Glutamatergic neuron (in vitro differentiated cells): ENCODE measurements at regions not wholly inside any gene's neighbourhood (a gene's known extent, or its start where the extent isn't known, plus 50 kb on each side); places are given as distances from the start of the nearest gene placed in this dataset.

ENCODE experiments used
- DNase-seq: peaks from one replicate; pipeline ENCODE4 v3.0.0; 2022
- H3K27ac Mint-ChIP-seq: one replicate; pipeline ENCODE4 v1.8.0; 2020; ENCODE audit warnings: mild to moderate bottlenecking, mixed read lengths, inconsistent platforms; ENCODE audit not compliant: unreplicated experiment
- H3K27me3 Mint-ChIP-seq: one replicate; pipeline ENCODE4 v1.8.0; 2020; ENCODE audit warnings: mild to moderate bottlenecking, moderate library complexity, mixed read lengths, inconsistent platforms; ENCODE audit not compliant: unreplicated experiment
- H3K36me3 Mint-ChIP-seq: one replicate; pipeline ENCODE4 v1.8.0; 2020; ENCODE audit warnings: mild to moderate bottlenecking, mixed read lengths, inconsistent platforms; ENCODE audit not compliant: unreplicated experiment
- H3K4me1 Mint-ChIP-seq: one replicate; pipeline ENCODE4 v1.8.0; 2020; ENCODE audit warnings: mild to moderate bottlenecking, low read depth, mixed read lengths, inconsistent platforms; ENCODE audit not compliant: unreplicated experiment
- H3K4me3 Mint-ChIP-seq: one replicate; pipeline ENCODE4 v1.8.0; 2020; ENCODE audit warnings: mild to moderate bottlenecking, mixed read lengths, inconsistent platforms; ENCODE audit not compliant: unreplicated experiment
- H3K9me3 Mint-ChIP-seq: one replicate; pipeline ENCODE4 v1.8.0; 2020; ENCODE audit warnings: mild to moderate bottlenecking, moderate library complexity, mixed read lengths, inconsistent platforms; ENCODE audit not compliant: unreplicated experiment
- TF ChIP-seq, protein P1 (sequence below): fragments of 200-600 bp; sonication (generic); IDR thresholded peaks from one replicate; pipeline ENCODE4 v1.5.0; 2021; ENCODE audit not compliant: partially characterized antibody, unreplicated experiment

DNA sequence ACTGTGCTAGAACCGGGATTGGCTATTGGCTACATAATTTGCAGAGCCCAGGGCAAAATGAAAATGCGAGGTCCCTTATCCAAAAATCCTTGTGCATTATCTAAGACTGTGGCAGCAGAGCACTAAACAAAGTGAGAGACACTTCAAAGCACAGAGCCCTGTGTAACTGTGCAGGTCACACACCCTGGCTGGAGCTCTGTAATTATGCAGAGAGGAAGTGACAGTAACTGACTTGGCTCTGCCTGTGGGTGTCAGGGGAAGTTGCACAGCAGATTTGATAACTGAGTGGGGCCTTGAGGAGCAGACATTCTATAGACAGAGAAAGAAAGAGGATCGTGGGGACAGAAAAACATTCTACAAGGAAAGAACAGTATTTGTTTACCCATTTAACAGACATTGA lies 173.5 kb upstream of the FMR1 start:
- TF ChIP-seq, protein P1, sequence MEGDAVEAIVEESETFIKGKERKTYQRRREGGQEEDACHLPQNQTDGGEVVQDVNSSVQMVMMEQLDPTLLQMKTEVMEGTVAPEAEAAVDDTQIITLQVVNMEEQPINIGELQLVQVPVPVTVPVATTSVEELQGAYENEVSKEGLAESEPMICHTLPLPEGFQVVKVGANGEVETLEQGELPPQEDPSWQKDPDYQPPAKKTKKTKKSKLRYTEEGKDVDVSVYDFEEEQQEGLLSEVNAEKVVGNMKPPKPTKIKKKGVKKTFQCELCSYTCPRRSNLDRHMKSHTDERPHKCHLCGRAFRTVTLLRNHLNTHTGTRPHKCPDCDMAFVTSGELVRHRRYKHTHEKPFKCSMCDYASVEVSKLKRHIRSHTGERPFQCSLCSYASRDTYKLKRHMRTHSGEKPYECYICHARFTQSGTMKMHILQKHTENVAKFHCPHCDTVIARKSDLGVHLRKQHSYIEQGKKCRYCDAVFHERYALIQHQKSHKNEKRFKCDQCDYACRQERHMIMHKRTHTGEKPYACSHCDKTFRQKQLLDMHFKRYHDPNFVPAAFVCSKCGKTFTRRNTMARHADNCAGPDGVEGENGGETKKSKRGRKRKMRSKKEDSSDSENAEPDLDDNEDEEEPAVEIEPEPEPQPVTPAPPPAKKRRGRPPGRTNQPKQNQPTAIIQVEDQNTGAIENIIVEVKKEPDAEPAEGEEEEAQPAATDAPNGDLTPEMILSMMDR = no peak
- Mint-ChIP-seq H3K4me1 (no peaks in the 10 kb centered on the region), H3K9me3 (peaks cover 1% of the 10 kb centered on the region), H3K36me3 (no peaks in the 10 kb centered on the region), H3K27me3 (no peaks in the 10 kb centered on the region), H3K27ac (no peak overlapping the region), H3K4me3 (no peak overlapping the region)
- DNase-seq = no peak

DNA sequence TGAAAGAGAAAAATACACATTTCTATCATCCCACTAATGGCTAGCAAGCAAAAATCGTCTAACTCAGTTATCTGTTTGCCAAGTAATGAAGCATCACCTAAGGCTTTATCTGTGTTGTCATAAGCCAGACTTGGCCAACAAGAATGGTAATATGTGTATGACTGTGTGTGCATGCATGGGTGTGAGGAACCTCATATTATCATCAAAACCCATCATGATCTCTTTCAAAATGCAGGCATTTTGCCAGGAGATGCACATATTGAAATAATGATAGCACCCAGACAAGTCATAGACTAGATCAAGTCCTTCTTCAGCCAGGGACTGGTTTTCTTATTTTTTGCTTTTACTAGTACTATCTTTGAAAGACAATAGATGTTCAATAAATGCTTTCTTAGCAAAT lies 172.5 kb upstream of the FMR1 start:
- TF ChIP-seq, protein P1 = no peak
- Mint-ChIP-seq H3K27ac (no peak overlapping the region), H3K9me3 (peaks cover 1% of the 10 kb centered on the region), H3K4me1 (no peaks in the 10 kb centered on the region), H3K27me3 (no peaks in the 10 kb centered on the region), H3K36me3 (no peaks in the 10 kb centered on the region), H3K4me3 (no peak overlapping the region)
- DNase-seq = no peak

DNA sequence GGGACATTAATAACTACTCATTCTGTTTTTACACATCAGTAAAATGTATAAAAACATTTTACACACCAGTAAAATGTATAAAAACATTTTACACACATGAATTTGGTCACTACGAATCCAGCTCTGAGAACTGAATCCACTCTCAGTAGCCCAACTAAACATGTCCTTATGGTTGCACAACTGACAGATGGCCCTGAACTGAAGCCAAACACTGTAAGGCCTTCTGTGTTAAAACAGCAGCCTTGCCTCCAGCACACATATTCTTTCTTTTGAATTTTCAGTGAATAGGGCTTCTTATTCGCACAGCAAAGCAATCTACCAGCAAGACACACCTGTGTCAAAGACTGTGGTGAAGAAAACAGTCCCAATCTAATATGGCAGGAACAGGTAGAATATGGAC lies 169.9 kb upstream of the FMR1 start:
- TF ChIP-seq, protein P1 = no peak

DNA sequence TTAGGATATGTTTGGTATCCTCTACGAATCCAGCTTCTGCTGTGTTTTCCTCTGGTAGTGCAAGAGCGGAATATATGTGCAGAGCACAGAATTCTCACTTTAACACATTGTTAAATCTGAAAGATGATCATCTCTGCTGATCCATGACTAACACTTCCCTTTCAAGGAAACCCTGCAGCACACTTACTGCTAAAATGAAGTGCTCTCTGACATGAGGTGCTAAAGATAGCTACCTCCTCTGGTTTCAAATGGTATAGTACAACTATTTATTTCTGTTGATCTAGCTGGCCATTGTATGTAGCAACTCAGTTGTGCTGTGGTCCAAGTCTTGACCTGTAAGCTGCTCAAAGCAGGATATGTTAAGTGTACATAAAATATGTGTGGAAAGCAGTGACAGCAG lies 162.4 kb upstream of the FMR1 start:
- Mint-ChIP-seq H3K27ac (no peak overlapping the region), H3K4me3 (no peak overlapping the region), H3K9me3 (no peaks in the 10 kb centered on the region), H3K36me3 (no peaks in the 10 kb centered on the region), H3K27me3 (no peaks in the 10 kb centered on the region), H3K4me1 (no peaks in the 10 kb centered on the region)
- DNase-seq = no peak
- TF ChIP-seq, protein P1 = no peak

More for the DNA sequence above, 169.9 kb upstream of the FMR1 start:
- peaks cover 1% of the 10 kb centered on the region for H3K9me3 Mint-ChIP-seq
- H3K4me3 Mint-ChIP-seq = no peak overlapping the region
- H3K4me1 Mint-ChIP-seq = no peaks in the 10 kb centered on the region
- no peaks in the 10 kb centered on the region for H3K27me3 Mint-ChIP-seq
- H3K27ac Mint-ChIP-seq = no peak overlapping the region
- no peaks in the 10 kb centered on the region for H3K36me3 Mint-ChIP-seq
- no peak for DNase-seq

DNA sequence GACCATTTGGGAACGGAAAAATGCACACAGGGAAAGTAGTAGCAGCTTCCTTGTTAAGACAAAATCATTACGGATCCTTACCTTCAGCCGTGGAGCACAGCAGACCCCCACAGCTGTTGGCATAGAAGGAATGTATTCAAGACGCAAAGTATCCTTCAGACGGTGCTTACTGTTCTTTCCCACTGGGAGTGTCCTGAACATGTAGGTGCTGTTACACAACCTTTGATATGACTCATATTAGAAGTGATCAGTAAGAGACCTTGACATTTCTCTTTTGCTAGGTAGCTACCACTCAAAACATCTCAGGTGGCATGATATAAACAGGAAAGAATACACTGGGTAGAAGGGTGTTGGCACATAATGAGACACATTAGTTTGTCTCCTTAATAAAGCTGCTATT lies 154.0 kb upstream of the FMR1 start:
- Mint-ChIP-seq H3K27me3 (no peaks in the 10 kb centered on the region), H3K4me3 (no peak overlapping the region), H3K9me3 (no peaks in the 10 kb centered on the region), H3K27ac (no peak overlapping the region), H3K4me1 (no peaks in the 10 kb centered on the region), H3K36me3 (no peaks in the 10 kb centered on the region)
- DNase-seq = no peak
- TF ChIP-seq, protein P1 = no peak
